ENCODE measurements at regions not wholly inside any gene's neighbourhood (a gene's known extent, or its start where the extent isn't known, plus 50 kb on each side); places are given as distances from the start of the nearest gene placed in this dataset.

DNA sequence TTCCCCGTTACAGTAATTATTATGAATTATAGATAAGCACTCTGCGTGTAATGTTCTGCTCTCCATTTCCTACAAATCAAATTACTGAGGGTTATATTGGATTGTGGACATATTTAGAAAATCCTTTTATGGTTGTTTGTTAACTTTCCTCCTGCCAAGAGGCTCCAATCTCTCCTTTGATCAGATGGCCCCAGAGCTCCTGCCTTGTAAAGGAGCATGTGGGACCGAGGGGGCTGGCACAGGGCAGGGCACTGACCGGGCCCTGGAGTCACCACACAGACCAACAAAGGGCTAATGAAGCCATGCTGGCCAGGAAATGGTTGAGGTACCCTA lies 415.9 kb downstream of the EFNA5 start:
- no peak overlapping the region; a peak in 1 of 7 replicates for H3K27ac Mint-ChIP-seq

More for the DNA sequence above, 415.9 kb downstream of the EFNA5 start:
- no peak overlapping the region for H3K27ac ChIP-seq (ENCODE audit: insufficient read length, low read depth, low read length)
- no peaks in the 10 kb centered on the region for H3K9me3 ChIP-seq (ENCODE audit: control insufficient read depth, low read depth, low read length)
- Mint-ChIP-seq H3K4me1 (0 out of 4 replicates have a peak, but pooled peaks cover 3 to 5% of the 10 kb centered on the region in 2 experiments), H3K9me3 (peaks cover 3 to 8% of the 10 kb centered on the region in 2 experiments; a peak in 3 of 5 replicates), H3K4me3 (no peak overlapping the region), H3K36me3 (ENCODE audit: insufficient read depth in 1 of 3, low read depth in 3 of 3) (peaks cover 0 to 6% (median 3%) of the 10 kb centered on the region in 3 experiments; a peak in 3 of 7 replicates), H3K27me3 (ENCODE audit: low read depth) (no peaks in the 10 kb centered on the region)
- H4K5ac ChIP-seq (ENCODE audit: insufficient read length, low read depth, low read length), result no peak overlapping the region
- no peak overlapping the region for H3K23ac ChIP-seq (ENCODE audit: insufficient read length, low read depth, low read length)
- no peak for DNase-seq
- H4K20me1 ChIP-seq (ENCODE audit: control insufficient read depth, insufficient read depth, insufficient read length), result no peaks in the 10 kb centered on the region
- no peaks in the 10 kb centered on the region for H3K23me2 ChIP-seq (ENCODE audit: insufficient read length, low read depth, low read length, poor library complexity, severe bottlenecking)
- no peak overlapping the region for H4K8ac ChIP-seq (replicated peaks; ENCODE audit: insufficient read length, low read depth, low read length)
- no peak overlapping the region for H2BK12ac ChIP-seq (ENCODE audit: insufficient read length, low read depth, low read length)
- no peak overlapping the region for H2AK5ac ChIP-seq (ENCODE audit: insufficient read length, low read length)
- H3K14ac ChIP-seq (ENCODE audit: insufficient read depth, low read length), result no peak overlapping the region
- H3K18ac ChIP-seq (ENCODE audit: insufficient read length, low read depth, low read length), result no peak overlapping the region
- no peak overlapping the region for H3K56ac ChIP-seq (ENCODE audit: insufficient read length, low read depth, low read length)
- TF ChIP-seq, protein P1, sequence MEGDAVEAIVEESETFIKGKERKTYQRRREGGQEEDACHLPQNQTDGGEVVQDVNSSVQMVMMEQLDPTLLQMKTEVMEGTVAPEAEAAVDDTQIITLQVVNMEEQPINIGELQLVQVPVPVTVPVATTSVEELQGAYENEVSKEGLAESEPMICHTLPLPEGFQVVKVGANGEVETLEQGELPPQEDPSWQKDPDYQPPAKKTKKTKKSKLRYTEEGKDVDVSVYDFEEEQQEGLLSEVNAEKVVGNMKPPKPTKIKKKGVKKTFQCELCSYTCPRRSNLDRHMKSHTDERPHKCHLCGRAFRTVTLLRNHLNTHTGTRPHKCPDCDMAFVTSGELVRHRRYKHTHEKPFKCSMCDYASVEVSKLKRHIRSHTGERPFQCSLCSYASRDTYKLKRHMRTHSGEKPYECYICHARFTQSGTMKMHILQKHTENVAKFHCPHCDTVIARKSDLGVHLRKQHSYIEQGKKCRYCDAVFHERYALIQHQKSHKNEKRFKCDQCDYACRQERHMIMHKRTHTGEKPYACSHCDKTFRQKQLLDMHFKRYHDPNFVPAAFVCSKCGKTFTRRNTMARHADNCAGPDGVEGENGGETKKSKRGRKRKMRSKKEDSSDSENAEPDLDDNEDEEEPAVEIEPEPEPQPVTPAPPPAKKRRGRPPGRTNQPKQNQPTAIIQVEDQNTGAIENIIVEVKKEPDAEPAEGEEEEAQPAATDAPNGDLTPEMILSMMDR (conservative IDR thresholded peaks at IDR 0.05), result no peak
- WGBS (ENCODE audit: extremely low coverage, insufficient read length, low lambda C conversion rate), result no CpG with 5 or more reads among the region's 4 CpGs
- H3K27me3 ChIP-seq (ENCODE audit: insufficient read depth, low read length), result no peaks in the 10 kb centered on the region
- no peak overlapping the region for H2BK20ac ChIP-seq (ENCODE audit: low read depth, low read length, poor library complexity, severe bottlenecking)
- H3K4ac ChIP-seq (ENCODE audit: low read depth, low read length), result no peak overlapping the region
- no peaks in the 10 kb centered on the region for H3K79me1 ChIP-seq (ENCODE audit: insufficient read depth, low read depth, low read length, poor library complexity, severe bottlenecking)
- no peak overlapping the region for H3T11ph ChIP-seq (ENCODE audit: low read length)
- H3K79me2 ChIP-seq (ENCODE audit: insufficient read depth, low read length), result no peaks in the 10 kb centered on the region
- no peak overlapping the region for H3K9ac ChIP-seq (ENCODE audit: extremely low read depth, insufficient read length, low read length)
- no peak overlapping the region for H4K91ac ChIP-seq (ENCODE audit: insufficient read length, low read depth, low read length)
- H2BK120ac ChIP-seq (ENCODE audit: low read depth, low read length, poor library complexity, severe bottlenecking), result no peak overlapping the region
- H3K4me2 ChIP-seq (ENCODE audit: insufficient read depth, insufficient read length, low read length), result no peak overlapping the region
- H2AFZ ChIP-seq (ENCODE audit: low read length), result no peak overlapping the region
- no peak overlapping the region for H2BK15ac ChIP-seq (ENCODE audit: low read depth, low read length)
- H3K4me1 ChIP-seq (ENCODE audit: insufficient read depth, low read length), result no peaks in the 10 kb centered on the region
- H2BK5ac ChIP-seq (ENCODE audit: insufficient read length, low read length), result no peak overlapping the region
